WTC11 (cell line): ENCODE measurements at regions not wholly inside any gene's neighbourhood (a gene's known extent, or its start where the extent isn't known, plus 50 kb on each side); places are given as distances from the start of the nearest gene placed in this dataset.

Source experiments
- ESRRA ChIP-seq: sonication (generic); formaldehyde crosslinking; IDR thresholded peaks from 2 replicates; pipeline ENCODE4 v1.8.1; 2022; ENCODE audit warnings: mild to moderate bottlenecking, missing genetic modification reagents, borderline replicate concordance
- NR3C1 ChIP-seq: sonication (generic); formaldehyde crosslinking; conservative IDR thresholded peaks from 2 replicates; pipeline ENCODE4 v1.8.1; 2023; ENCODE audit warnings: low read depth, mild to moderate bottlenecking, missing genetic modification reagents
- USF1 ChIP-seq: sonication (generic); formaldehyde crosslinking; IDR thresholded peaks from 2 replicates; pipeline ENCODE4 v1.8.0; 2022; ENCODE audit warnings: mild to moderate bottlenecking, missing genetic modification reagents
- ZNF138 ChIP-seq: sonication (generic); formaldehyde crosslinking; conservative IDR thresholded peaks from 2 replicates; pipeline ENCODE4 v1.8.1; 2022; ENCODE audit warnings: mild to moderate bottlenecking, moderate library complexity, missing genetic modification reagents
- ZNF219 ChIP-seq: sonication (generic); formaldehyde crosslinking; IDR thresholded peaks from 2 replicates; pipeline ENCODE4 v1.8.0; 2023; ENCODE audit warnings: missing genetic modification reagents, mild to moderate bottlenecking, borderline replicate concordance
- TF ChIP-seq, protein P1 (sequence below): fragments of 200-600 bp; IDR thresholded peaks from 2 replicates; pipeline ENCODE4 v1.8.0; 2022; ENCODE audit warnings: antibody characterized with exemption

DNA sequence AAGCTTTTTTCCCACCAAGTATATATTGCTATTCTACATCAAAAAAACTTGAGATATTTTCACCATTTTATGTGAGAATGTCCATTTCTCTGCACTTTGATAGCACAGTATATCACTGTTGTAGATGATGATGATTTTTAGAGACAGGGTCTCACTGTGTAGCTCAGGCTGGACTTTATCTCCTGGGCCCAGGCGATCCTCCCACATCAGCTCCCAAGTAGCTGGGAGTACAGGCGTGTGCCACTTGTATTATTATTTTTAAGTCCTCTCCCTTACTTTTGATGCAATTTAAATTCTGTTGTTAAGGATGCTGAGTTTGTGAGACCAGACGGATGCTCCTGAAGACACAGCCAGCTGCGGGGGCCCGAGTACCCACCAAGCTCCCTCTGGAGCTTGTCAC lies 326.8 kb downstream of the QKI start:
- no peak for TF ChIP-seq ZNF219 (CRISPR knock-in tag)
- TF ChIP-seq ZNF138 (CRISPR knock-in tag) = no peak
- TF ChIP-seq, protein P1, sequence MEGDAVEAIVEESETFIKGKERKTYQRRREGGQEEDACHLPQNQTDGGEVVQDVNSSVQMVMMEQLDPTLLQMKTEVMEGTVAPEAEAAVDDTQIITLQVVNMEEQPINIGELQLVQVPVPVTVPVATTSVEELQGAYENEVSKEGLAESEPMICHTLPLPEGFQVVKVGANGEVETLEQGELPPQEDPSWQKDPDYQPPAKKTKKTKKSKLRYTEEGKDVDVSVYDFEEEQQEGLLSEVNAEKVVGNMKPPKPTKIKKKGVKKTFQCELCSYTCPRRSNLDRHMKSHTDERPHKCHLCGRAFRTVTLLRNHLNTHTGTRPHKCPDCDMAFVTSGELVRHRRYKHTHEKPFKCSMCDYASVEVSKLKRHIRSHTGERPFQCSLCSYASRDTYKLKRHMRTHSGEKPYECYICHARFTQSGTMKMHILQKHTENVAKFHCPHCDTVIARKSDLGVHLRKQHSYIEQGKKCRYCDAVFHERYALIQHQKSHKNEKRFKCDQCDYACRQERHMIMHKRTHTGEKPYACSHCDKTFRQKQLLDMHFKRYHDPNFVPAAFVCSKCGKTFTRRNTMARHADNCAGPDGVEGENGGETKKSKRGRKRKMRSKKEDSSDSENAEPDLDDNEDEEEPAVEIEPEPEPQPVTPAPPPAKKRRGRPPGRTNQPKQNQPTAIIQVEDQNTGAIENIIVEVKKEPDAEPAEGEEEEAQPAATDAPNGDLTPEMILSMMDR = no peak
- no peak for TF ChIP-seq USF1
- TF ChIP-seq ESRRA (CRISPR knock-in tag) = no peak
- TF ChIP-seq NR3C1 (CRISPR knock-in tag) = no peak
